ENCODE measurements at regions not wholly inside any gene's neighbourhood (a gene's known extent, or its start where the extent isn't known, plus 50 kb on each side); places are given as distances from the start of the nearest gene placed in this dataset.

DNA sequence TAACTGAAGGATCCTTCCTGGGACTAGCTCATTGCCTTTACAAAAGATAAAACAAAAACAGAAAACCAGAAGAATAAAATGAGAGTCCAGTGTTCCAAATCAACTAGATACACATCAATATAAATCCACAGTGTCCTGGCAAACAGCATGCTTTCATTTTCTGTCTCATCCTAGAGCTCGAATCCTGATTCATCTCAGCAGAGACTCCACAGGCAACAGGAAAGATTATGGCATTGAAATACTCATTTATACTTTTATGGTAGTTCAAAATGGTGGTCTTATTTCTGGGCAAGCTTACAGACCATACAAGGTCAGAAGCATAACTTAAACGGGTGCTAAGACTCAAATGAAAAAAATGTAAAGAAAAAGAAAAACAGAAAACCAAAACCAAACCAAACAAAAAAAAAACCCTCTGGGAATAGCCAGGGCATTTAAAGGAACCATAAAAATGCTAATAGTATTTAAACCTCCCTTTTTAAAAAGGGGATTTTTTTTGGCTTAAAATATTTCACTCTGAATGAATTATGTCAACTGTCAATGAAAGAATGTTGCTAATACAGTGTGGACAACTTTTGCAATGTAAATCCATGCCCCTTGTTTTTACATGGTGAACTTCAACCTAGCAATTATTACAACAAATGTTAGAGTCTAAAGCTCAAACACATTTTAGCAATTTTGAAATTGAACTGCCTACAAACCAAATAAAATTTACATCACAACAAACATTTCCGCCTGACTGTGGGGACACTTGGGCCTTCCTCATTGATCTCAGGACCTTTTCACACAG, 57.9 kb downstream of the GPR101 start:
- peaks cover 58% of the 10 kb centered on the region for H3K9me3 Mint-ChIP-seq
- H3K36me3 Mint-ChIP-seq (ENCODE audit: low read depth) = peaks cover 4% of the 10 kb centered on the region
- Histone ChIP-seq H3K36me3 (ENCODE audit: control insufficient read depth, insufficient read depth, low read length) (no peaks in the 10 kb centered on the region), H3K4me3 (ENCODE audit: low read length) (no peak overlapping the region), H3K27me3 (ENCODE audit: control insufficient read depth, insufficient read depth, low read length, poor library complexity, severe bottlenecking) (no peaks in the 10 kb centered on the region), H3K4me1 (ENCODE audit: control insufficient read depth, insufficient read depth, low read length) (no peaks in the 10 kb centered on the region), H3K9me3 (ENCODE audit: control insufficient read depth, low read length) (no peaks in the 10 kb centered on the region), H3K27ac (ENCODE audit: low read depth, low read length) (no peak overlapping the region), H3K9ac (ENCODE audit: extremely low read depth, low read length, poor library complexity, severe bottlenecking) (no peak overlapping the region)
- H3K4me3 Mint-ChIP-seq = no peak overlapping the region
- WGBS, 2 experiments (ENCODE audit: insufficient coverage in 1 of 2, insufficient read length in 1 of 2) = 99% methylated on average over 3 of the region's 3 CpGs; no CpG with 5 or more reads in 1 of the 2 experiments
- no peaks in the 10 kb centered on the region for H3K27me3 Mint-ChIP-seq (ENCODE audit: insufficient read depth)
- no peak for DNase-seq
- TF ChIP-seq CTCF (conservative IDR thresholded peaks at IDR 0.05) = no peak
- H3K27ac Mint-ChIP-seq = no peak overlapping the region
- H3K4me1 Mint-ChIP-seq = no peaks in the 10 kb centered on the region

- Histone ChIP-seq H3K27me3 (ENCODE audit: control insufficient read depth, insufficient read depth, low read length, poor library complexity, severe bottlenecking) (no peaks in the 10 kb centered on the region), H3K9me3 (ENCODE audit: control insufficient read depth, low read length) (no peaks in the 10 kb centered on the region), H3K9ac (ENCODE audit: extremely low read depth, low read length, poor library complexity, severe bottlenecking) (no peak overlapping the region), H3K27ac (ENCODE audit: low read depth, low read length) (no peak overlapping the region), H3K36me3 (ENCODE audit: control insufficient read depth, insufficient read depth, low read length) (no peaks in the 10 kb centered on the region), H3K4me1 (ENCODE audit: control insufficient read depth, insufficient read depth, low read length) (no peaks in the 10 kb centered on the region), H3K4me3 (ENCODE audit: low read length) (no peak overlapping the region)
- H3K27me3 Mint-ChIP-seq (ENCODE audit: insufficient read depth) = no peaks in the 10 kb centered on the region
- H3K36me3 Mint-ChIP-seq (ENCODE audit: low read depth) = peaks cover 2% of the 10 kb centered on the region
- H3K4me1 Mint-ChIP-seq = no peaks in the 10 kb centered on the region
- H3K9me3 Mint-ChIP-seq = peaks cover 61% of the 10 kb centered on the region
- WGBS, 2 experiments (ENCODE audit: insufficient coverage in 1 of 2, insufficient read length in 1 of 2) = 100% methylated on average over 4 of the region's 4 CpGs; no CpG with 5 or more reads in 1 of the 2 experiments
- no peak overlapping the region for H3K4me3 Mint-ChIP-seq
- H3K27ac Mint-ChIP-seq = no peak overlapping the region
- TF ChIP-seq CTCF (conservative IDR thresholded peaks at IDR 0.05) = no peak
- DNase-seq = no peak
These were observed 65.8 kb downstream of the GPR101 start for GRCh38 chrX:136967966-136968365.

- Mint-ChIP-seq H3K36me3 (ENCODE audit: low read depth) (peaks cover 2% of the 10 kb centered on the region), H3K4me1 (no peaks in the 10 kb centered on the region), H3K4me3 (no peak overlapping the region), H3K9me3 (peaks cover 51% of the 10 kb centered on the region), H3K27me3 (ENCODE audit: insufficient read depth) (no peaks in the 10 kb centered on the region), H3K27ac (no peak overlapping the region)
- DNase-seq = no peak
- H3K9ac ChIP-seq (ENCODE audit: extremely low read depth, low read length, poor library complexity, severe bottlenecking) = no peak overlapping the region
- H3K9me3 ChIP-seq (ENCODE audit: control insufficient read depth, low read length) = no peaks in the 10 kb centered on the region
- no peaks in the 10 kb centered on the region for H3K4me1 ChIP-seq (ENCODE audit: control insufficient read depth, insufficient read depth, low read length)
- 92% methylated on average over 4 of the region's 4 CpGs; no CpG with 5 or more reads in 1 of the 2 experiments for WGBS, 2 experiments (ENCODE audit: insufficient coverage in 1 of 2, insufficient read length in 1 of 2)
- H3K4me3 ChIP-seq (ENCODE audit: low read length) = no peak overlapping the region
- no peak for TF ChIP-seq CTCF (conservative IDR thresholded peaks at IDR 0.05)
- no peaks in the 10 kb centered on the region for H3K27me3 ChIP-seq (ENCODE audit: control insufficient read depth, insufficient read depth, low read length, poor library complexity, severe bottlenecking)
- no peaks in the 10 kb centered on the region for H3K36me3 ChIP-seq (ENCODE audit: control insufficient read depth, insufficient read depth, low read length)
- H3K27ac ChIP-seq (ENCODE audit: low read depth, low read length) = no peak overlapping the region
These were observed 69.8 kb downstream of the GPR101 start for GRCh38 chrX:136963973-136964372.

All from endodermal cell (in vitro differentiated cells).